OCI-LY3 (cell line): ENCODE measurements at regions not wholly inside any gene's neighbourhood (a gene's known extent, or its start where the extent isn't known, plus 50 kb on each side); places are given as distances from the start of the nearest gene placed in this dataset.

Source experiments
- H2AFZ ChIP-seq: fragments of 200-600, 300-600 bp; shearing (Covaris generic); 2 replicates; pipeline ENCODE4 v1.6.0; 2014; ENCODE audit warnings: antibody characterized with exemption, low read depth, low read length
- H3K27ac ChIP-seq: fragments of 200-600, 300-600 bp; sonication (generic); 2 replicates; pipeline ENCODE4 v1.5.1; 2014; ENCODE audit warnings: mild to moderate bottlenecking, low read length, moderate library complexity, mixed read lengths
- H3K27me3 ChIP-seq: fragments of 200-600, 300-600 bp; sonication (generic); 2 replicates; pipeline ENCODE4 v1.6.1; 2014; ENCODE audit warnings: low read depth, low read length, mixed read lengths
- H3K36me3 ChIP-seq: fragments of 200-600, 300-600 bp; sonication (generic); replicated peaks from 2 replicates; pipeline ENCODE3; 2014; ENCODE audit warnings: low read depth, low read length, mixed read lengths
- H3K4me1 ChIP-seq: fragments of 300-600, 200-600 bp; sonication (generic); 2 replicates; pipeline ENCODE4 v1.6.1; 2014; ENCODE audit warnings: low read length, mixed read lengths
- H3K4me2 ChIP-seq: fragments of 200-600, 300-600 bp; sonication (generic); 2 replicates; pipeline ENCODE4 v1.6.1; 2014; ENCODE audit warnings: low read length, mixed read lengths
- H3K4me3 ChIP-seq: fragments of 300-600, 200-600 bp; sonication (generic); 2 replicates; pipeline ENCODE4 v1.5.1; 2014; ENCODE audit warnings: antibody characterized with exemption, mild to moderate bottlenecking, low read length, moderate library complexity
- H3K79me2 ChIP-seq: fragments of 300-600, 200-600 bp; shearing (Covaris generic); 2 replicates; pipeline ENCODE4 v1.6.1; 2014; ENCODE audit warnings: mild to moderate bottlenecking, low read length, mixed read lengths
- H3K9ac ChIP-seq: fragments of 300-600, 200-600 bp; shearing (Covaris generic); 2 replicates; pipeline ENCODE4 v1.6.0; 2014; ENCODE audit warnings: mild to moderate bottlenecking, low read length, moderate library complexity
- H3K9me3 ChIP-seq: fragments of 200-600, 300-600 bp; shearing (Covaris generic); 2 replicates; pipeline ENCODE4 v1.6.1; 2014; ENCODE audit warnings: low read length, mixed read lengths; ENCODE audit not compliant: insufficient read depth
- H4K20me1 ChIP-seq: fragments of 200-600, 300-600 bp; sonication (generic); 2 replicates; pipeline ENCODE4 v1.6.1; 2016; ENCODE audit warnings: low read length, mixed read lengths; ENCODE audit not compliant: insufficient read depth
- EZH2phosphoT487 ChIP-seq: fragments of 200-600 bp; shearing (Covaris generic); IDR thresholded peaks from 2 replicates; pipeline ENCODE4 v1.6.1; 2018; ENCODE audit warnings: antibody characterized with exemption, mixed run types, low read depth
- TF ChIP-seq, protein P1 (sequence below): fragments of 200-600, 300-600 bp; sonication (generic); IDR thresholded peaks from 2 replicates; pipeline ENCODE4 v1.5.1; 2014; ENCODE audit warnings: antibody characterized with exemption, low read length, low read depth

GRCh38 chrX:142688256-142688655 is 337.5 kb upstream of the SPANXN4 start:
- Histone ChIP-seq H3K9ac (no peak overlapping the region), H3K79me2 (no peaks in the 10 kb centered on the region)
- TF ChIP-seq, protein P1, sequence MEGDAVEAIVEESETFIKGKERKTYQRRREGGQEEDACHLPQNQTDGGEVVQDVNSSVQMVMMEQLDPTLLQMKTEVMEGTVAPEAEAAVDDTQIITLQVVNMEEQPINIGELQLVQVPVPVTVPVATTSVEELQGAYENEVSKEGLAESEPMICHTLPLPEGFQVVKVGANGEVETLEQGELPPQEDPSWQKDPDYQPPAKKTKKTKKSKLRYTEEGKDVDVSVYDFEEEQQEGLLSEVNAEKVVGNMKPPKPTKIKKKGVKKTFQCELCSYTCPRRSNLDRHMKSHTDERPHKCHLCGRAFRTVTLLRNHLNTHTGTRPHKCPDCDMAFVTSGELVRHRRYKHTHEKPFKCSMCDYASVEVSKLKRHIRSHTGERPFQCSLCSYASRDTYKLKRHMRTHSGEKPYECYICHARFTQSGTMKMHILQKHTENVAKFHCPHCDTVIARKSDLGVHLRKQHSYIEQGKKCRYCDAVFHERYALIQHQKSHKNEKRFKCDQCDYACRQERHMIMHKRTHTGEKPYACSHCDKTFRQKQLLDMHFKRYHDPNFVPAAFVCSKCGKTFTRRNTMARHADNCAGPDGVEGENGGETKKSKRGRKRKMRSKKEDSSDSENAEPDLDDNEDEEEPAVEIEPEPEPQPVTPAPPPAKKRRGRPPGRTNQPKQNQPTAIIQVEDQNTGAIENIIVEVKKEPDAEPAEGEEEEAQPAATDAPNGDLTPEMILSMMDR, result no peak
- TF ChIP-seq EZH2phosphoT487, result no peak

DNA sequence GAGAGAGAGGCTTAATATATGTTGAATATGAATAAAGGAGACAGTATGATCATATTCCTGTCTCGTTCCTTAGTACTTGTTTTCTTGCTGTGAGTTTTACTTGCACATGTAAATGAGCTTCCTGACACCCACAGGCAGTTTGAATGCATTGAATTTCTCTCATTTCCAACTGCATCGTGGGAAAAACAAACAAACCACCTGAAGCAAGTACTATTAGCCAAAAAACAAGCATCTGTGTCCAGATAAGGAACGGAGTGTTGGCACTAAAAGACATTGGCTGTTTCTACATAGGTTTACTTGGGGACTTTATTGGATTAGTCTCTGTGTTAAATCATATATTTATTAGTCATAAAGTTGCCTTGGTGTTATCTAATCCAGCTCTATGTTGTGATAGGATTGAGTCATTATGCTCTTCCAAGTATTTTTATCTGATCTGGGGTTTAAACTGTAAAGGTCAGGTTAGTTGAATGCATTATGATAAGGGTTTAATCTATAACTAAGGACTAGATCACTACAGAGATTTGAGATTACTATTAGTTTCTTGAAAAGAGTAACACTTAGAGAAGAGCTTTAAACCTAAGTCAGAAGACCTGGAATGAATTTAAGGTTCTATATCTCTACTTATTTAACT is 339.0 kb upstream of the SPANXN4 start:
- Histone ChIP-seq H3K79me2 (no peaks in the 10 kb centered on the region), H3K4me2 (no peak overlapping the region), H3K36me3 (no peaks in the 10 kb centered on the region), H3K27ac (no peak overlapping the region), H2AFZ (no peak overlapping the region), H3K9ac (no peak overlapping the region), H3K4me3 (no peak overlapping the region), H3K4me1 (no peaks in the 10 kb centered on the region), H4K20me1 (no peaks in the 10 kb centered on the region), H3K9me3 (no peaks in the 10 kb centered on the region), H3K27me3 (no peaks in the 10 kb centered on the region)
- TF ChIP-seq, protein P1, result no peak
- no peak for TF ChIP-seq EZH2phosphoT487

More at GRCh38 chrX:142688256-142688655, 337.5 kb upstream of the SPANXN4 start:
- no peaks in the 10 kb centered on the region for H3K27me3 ChIP-seq
- no peak overlapping the region for H3K27ac ChIP-seq
- no peak overlapping the region for H2AFZ ChIP-seq
- H3K4me1 ChIP-seq, result no peaks in the 10 kb centered on the region
- no peaks in the 10 kb centered on the region for H4K20me1 ChIP-seq
- no peaks in the 10 kb centered on the region for H3K9me3 ChIP-seq
- H3K4me3 ChIP-seq, result no peak overlapping the region
- no peak overlapping the region for H3K4me2 ChIP-seq
- H3K36me3 ChIP-seq, result no peaks in the 10 kb centered on the region

- no peaks in the 10 kb centered on the region for H3K79me2 ChIP-seq
- no peaks in the 10 kb centered on the region for H3K36me3 ChIP-seq
- no peak overlapping the region for H3K4me2 ChIP-seq
- TF ChIP-seq EZH2phosphoT487, result no peak
- TF ChIP-seq, protein P1, result no peak
- no peaks in the 10 kb centered on the region for H3K27me3 ChIP-seq
- H4K20me1 ChIP-seq, result no peaks in the 10 kb centered on the region
- H3K4me1 ChIP-seq, result no peaks in the 10 kb centered on the region
- H2AFZ ChIP-seq, result no peak overlapping the region
- H3K9ac ChIP-seq, result no peak overlapping the region
- no peak overlapping the region for H3K27ac ChIP-seq
- H3K4me3 ChIP-seq, result no peak overlapping the region
- H3K9me3 ChIP-seq, result no peaks in the 10 kb centered on the region
Measured at GRCh38 chrX:142686206-142686605, 339.5 kb upstream of the SPANXN4 start.

DNA sequence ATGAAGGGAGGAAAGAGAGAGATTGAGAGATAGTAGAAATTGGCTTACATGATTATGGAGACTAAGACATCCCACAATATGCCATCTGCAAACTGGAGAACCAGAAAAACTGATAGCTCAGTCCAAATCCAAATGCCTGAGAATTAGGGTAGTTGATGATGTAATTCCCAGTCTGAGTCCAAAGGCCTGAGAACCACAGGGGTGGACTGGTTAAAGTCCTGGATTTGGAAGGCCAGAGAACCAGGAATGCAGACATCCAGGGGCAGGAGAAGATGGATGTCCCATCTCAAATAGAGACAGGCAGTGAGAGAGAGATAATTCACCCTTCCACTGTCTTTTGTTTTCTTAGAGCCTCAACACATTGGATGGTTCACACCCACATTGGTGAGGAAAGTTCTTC is 345.7 kb upstream of the SPANXN4 start:
- Histone ChIP-seq H3K27me3 (no peaks in the 10 kb centered on the region), H2AFZ (no peak overlapping the region), H3K9me3 (no peaks in the 10 kb centered on the region), H3K79me2 (no peaks in the 10 kb centered on the region), H3K27ac (no peak overlapping the region), H3K4me2 (no peak overlapping the region), H4K20me1 (no peaks in the 10 kb centered on the region), H3K4me3 (no peak overlapping the region), H3K36me3 (no peaks in the 10 kb centered on the region), H3K4me1 (no peaks in the 10 kb centered on the region), H3K9ac (no peak overlapping the region)
- TF ChIP-seq, protein P1, result no peak
- TF ChIP-seq EZH2phosphoT487, result no peak
